ENCODE measurements at regions not wholly inside any gene's neighbourhood (a gene's known extent, or its start where the extent isn't known, plus 50 kb on each side); places are given as distances from the start of the nearest gene placed in this dataset.

DNA sequence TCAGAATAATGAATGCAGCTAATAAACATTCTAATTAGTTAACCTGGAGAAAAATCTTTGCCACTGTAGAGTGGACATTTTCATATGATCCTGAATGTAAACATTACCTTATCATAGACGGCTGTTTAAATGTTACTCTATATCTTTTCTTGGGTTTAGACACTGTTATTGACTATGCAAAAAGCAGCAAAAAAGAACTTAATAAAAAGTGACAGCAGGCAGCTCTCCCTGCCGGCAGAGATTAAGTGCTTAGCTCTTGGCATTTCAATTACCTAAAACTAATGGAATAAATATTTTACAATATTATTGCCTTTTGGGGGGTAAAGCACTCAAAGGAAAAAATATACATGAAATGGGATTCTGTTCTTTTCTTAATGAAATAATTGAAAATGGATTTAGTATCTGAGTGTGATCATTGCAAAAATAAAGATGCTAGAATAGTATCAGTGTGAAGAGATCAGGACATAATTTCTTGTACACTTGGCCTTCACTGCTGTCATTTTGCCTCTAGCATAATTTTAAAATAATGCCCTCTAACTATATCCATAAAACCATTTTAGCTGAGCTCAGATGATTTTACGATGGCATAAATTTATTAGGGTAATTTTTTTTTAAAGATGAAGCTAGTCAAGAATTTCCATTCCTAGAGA, 203.4 kb upstream of the DPP10 start:
- no peak for DNase-seq
- Histone ChIP-seq H2AK5ac (ENCODE audit: low read length) (no peak overlapping the region), H3K18ac (ENCODE audit: low read length) (no peak overlapping the region), H3K23ac (ENCODE audit: low read length) (no peak overlapping the region), H3K56ac (ENCODE audit: low read length) (no peak overlapping the region), H3K27ac (ENCODE audit: low read depth, low read length) (no peak overlapping the region), H3K4me2 (ENCODE audit: low read length) (no peak overlapping the region), H4K8ac (ENCODE audit: low read depth, low read length) (no peak overlapping the region), H4K5ac (ENCODE audit: low read length) (no peak overlapping the region), H3K36me3 (ENCODE audit: control insufficient read depth, insufficient read depth, low read length) (no peaks in the 10 kb centered on the region), H2BK5ac (ENCODE audit: low read length) (no peak overlapping the region), H3K4me3 (ENCODE audit: low read length) (no peak overlapping the region), H3K4ac (ENCODE audit: low read depth, low read length) (no peak overlapping the region), H2BK120ac (ENCODE audit: low read depth, low read length) (no peak overlapping the region), H3K4me1 (ENCODE audit: control insufficient read depth, low read depth, low read length) (no peaks in the 10 kb centered on the region), H3K27me3 (ENCODE audit: insufficient read depth, low read length, poor library complexity) (no peaks in the 10 kb centered on the region), H3K79me1 (ENCODE audit: low read length) (no peaks in the 10 kb centered on the region), H2BK15ac (replicated peaks; ENCODE audit: low read depth) (no peak overlapping the region), H3K9ac (ENCODE audit: low read length) (no peak overlapping the region), H3K79me2 (ENCODE audit: control insufficient read depth, insufficient read depth, low read length) (no peaks in the 10 kb centered on the region)
- WGBS (ENCODE audit: extremely low coverage, insufficient coverage, low lambda C conversion rate), result no CpG with 5 or more reads among the region's 3 CpGs

DNA sequence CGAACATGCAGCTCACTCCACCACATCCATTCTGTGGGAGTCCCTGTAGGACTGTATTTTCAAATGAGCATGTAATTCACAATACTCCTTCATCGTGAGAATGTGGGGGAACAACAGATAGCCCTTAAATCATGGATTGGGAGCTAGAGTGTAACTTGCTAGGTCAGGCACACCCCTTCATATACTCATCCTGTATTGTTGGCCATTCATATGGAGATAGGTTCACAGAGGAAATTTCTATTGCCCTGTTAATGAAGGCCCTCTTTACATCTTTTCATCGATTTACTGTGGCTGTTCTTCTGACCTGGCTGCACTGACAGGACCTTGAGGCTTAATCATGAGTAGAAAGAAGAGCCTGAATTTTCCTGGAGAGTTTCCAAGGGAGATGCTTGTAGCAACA, 193.8 kb upstream of the DPP10 start:
- Histone ChIP-seq H2BK120ac (ENCODE audit: low read depth, low read length) (no peak overlapping the region), H4K5ac (ENCODE audit: low read length) (no peak overlapping the region), H3K79me1 (ENCODE audit: low read length) (no peaks in the 10 kb centered on the region), H3K18ac (ENCODE audit: low read length) (no peak overlapping the region), H3K56ac (ENCODE audit: low read length) (no peak overlapping the region), H4K8ac (ENCODE audit: low read depth, low read length) (no peak overlapping the region), H2BK5ac (ENCODE audit: low read length) (no peak overlapping the region), H2BK15ac (replicated peaks; ENCODE audit: low read depth) (no peak overlapping the region), H3K36me3 (ENCODE audit: control insufficient read depth, insufficient read depth, low read length) (no peaks in the 10 kb centered on the region), H3K4me3 (ENCODE audit: low read length) (no peak overlapping the region), H3K27ac (ENCODE audit: low read depth, low read length) (no peak overlapping the region), H3K4ac (ENCODE audit: low read depth, low read length) (no peak overlapping the region), H3K4me1 (ENCODE audit: control insufficient read depth, low read depth, low read length) (no peaks in the 10 kb centered on the region), H3K9ac (ENCODE audit: low read length) (no peak overlapping the region), H3K79me2 (ENCODE audit: control insufficient read depth, insufficient read depth, low read length) (no peaks in the 10 kb centered on the region), H3K27me3 (ENCODE audit: insufficient read depth, low read length, poor library complexity) (no peaks in the 10 kb centered on the region), H2AK5ac (ENCODE audit: low read length) (no peak overlapping the region), H3K23ac (ENCODE audit: low read length) (no peak overlapping the region), H3K4me2 (ENCODE audit: low read length) (no peak overlapping the region)
- WGBS (ENCODE audit: extremely low coverage, insufficient coverage, low lambda C conversion rate), result no CpG with 5 or more reads among the region's 3 CpGs
- DNase-seq, result no peak

DNA sequence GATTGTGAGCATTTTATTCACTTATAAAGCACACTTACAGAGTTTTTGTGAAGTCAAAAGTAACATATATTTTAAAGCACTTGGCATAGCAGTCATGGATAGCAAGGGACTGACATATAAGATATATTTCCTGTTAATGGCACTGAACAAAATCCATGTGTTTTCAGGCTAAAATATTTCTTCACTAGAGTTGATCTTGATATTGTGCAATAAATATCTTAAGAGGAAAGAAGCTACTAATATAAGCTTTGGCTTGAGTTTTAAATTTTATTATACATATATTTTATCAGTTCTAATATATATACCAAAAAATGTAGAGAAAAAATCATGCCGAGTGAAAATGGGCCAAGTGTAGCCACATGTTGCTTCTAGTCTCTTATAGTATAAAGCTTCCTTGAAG, 189.7 kb upstream of the DPP10 start:
- Histone ChIP-seq H3K27me3 (ENCODE audit: insufficient read depth, low read length, poor library complexity) (no peaks in the 10 kb centered on the region), H2BK5ac (ENCODE audit: low read length) (no peak overlapping the region), H3K27ac (ENCODE audit: low read depth, low read length) (no peak overlapping the region), H2BK15ac (replicated peaks; ENCODE audit: low read depth) (no peak overlapping the region), H2BK120ac (ENCODE audit: low read depth, low read length) (no peak overlapping the region), H3K4ac (ENCODE audit: low read depth, low read length) (no peak overlapping the region), H4K8ac (ENCODE audit: low read depth, low read length) (no peak overlapping the region), H3K56ac (ENCODE audit: low read length) (no peak overlapping the region), H3K4me2 (ENCODE audit: low read length) (no peak overlapping the region), H3K23ac (ENCODE audit: low read length) (no peak overlapping the region), H3K79me1 (ENCODE audit: low read length) (no peaks in the 10 kb centered on the region), H3K4me1 (ENCODE audit: control insufficient read depth, low read depth, low read length) (no peaks in the 10 kb centered on the region), H3K36me3 (ENCODE audit: control insufficient read depth, insufficient read depth, low read length) (no peaks in the 10 kb centered on the region), H3K4me3 (ENCODE audit: low read length) (no peak overlapping the region), H3K79me2 (ENCODE audit: control insufficient read depth, insufficient read depth, low read length) (no peaks in the 10 kb centered on the region), H3K9ac (ENCODE audit: low read length) (no peak overlapping the region), H4K5ac (ENCODE audit: low read length) (no peak overlapping the region), H3K18ac (ENCODE audit: low read length) (no peak overlapping the region), H2AK5ac (ENCODE audit: low read length) (no peak overlapping the region)
- no CpG with 5 or more reads among the region's 1 CpG for WGBS (ENCODE audit: extremely low coverage, insufficient coverage, low lambda C conversion rate)
- no peak for DNase-seq

DNA sequence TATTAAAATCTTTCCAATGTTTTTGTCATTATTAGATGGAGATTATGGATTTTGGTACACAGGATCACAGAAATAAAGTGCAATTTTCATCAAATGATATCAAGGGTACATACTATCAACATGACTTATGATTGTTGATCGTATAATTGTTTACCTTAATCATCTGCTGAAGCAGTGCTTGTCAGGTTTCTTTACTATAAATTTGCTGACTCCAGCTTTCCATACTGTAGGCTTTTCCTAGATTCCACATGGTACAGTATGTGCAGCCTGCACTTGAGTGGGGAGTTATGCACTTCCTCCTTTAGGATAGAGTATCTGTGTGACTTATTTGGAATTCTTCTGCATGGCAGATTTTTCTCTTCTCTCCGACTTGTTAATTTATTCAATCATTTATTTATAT, 187.6 kb upstream of the DPP10 start:
- no peak overlapping the region for H3K9ac ChIP-seq (ENCODE audit: low read length)
- H2BK15ac ChIP-seq (replicated peaks; ENCODE audit: low read depth), result no peak overlapping the region
- H4K5ac ChIP-seq (ENCODE audit: low read length), result no peak overlapping the region
- no peak for DNase-seq
- WGBS (ENCODE audit: extremely low coverage, insufficient coverage, low lambda C conversion rate), result no CpG with 5 or more reads among the region's 2 CpGs
- H3K23ac ChIP-seq (ENCODE audit: low read length), result no peak overlapping the region
- no peaks in the 10 kb centered on the region for H3K36me3 ChIP-seq (ENCODE audit: control insufficient read depth, insufficient read depth, low read length)
- no peak overlapping the region for H3K27ac ChIP-seq (ENCODE audit: low read depth, low read length)
- H2BK120ac ChIP-seq (ENCODE audit: low read depth, low read length), result no peak overlapping the region
- no peak overlapping the region for H3K4me3 ChIP-seq (ENCODE audit: low read length)
- no peaks in the 10 kb centered on the region for H3K27me3 ChIP-seq (ENCODE audit: insufficient read depth, low read length, poor library complexity)
- no peak overlapping the region for H3K18ac ChIP-seq (ENCODE audit: low read length)
- H2BK5ac ChIP-seq (ENCODE audit: low read length), result no peak overlapping the region
- no peaks in the 10 kb centered on the region for H3K79me1 ChIP-seq (ENCODE audit: low read length)
- no peaks in the 10 kb centered on the region for H3K4me1 ChIP-seq (ENCODE audit: control insufficient read depth, low read depth, low read length)
- no peaks in the 10 kb centered on the region for H3K79me2 ChIP-seq (ENCODE audit: control insufficient read depth, insufficient read depth, low read length)
- H3K4ac ChIP-seq (ENCODE audit: low read depth, low read length), result no peak overlapping the region
- H3K56ac ChIP-seq (ENCODE audit: low read length), result no peak overlapping the region
- H4K8ac ChIP-seq (ENCODE audit: low read depth, low read length), result no peak overlapping the region
- no peak overlapping the region for H2AK5ac ChIP-seq (ENCODE audit: low read length)
- no peak overlapping the region for H3K4me2 ChIP-seq (ENCODE audit: low read length)

DNA sequence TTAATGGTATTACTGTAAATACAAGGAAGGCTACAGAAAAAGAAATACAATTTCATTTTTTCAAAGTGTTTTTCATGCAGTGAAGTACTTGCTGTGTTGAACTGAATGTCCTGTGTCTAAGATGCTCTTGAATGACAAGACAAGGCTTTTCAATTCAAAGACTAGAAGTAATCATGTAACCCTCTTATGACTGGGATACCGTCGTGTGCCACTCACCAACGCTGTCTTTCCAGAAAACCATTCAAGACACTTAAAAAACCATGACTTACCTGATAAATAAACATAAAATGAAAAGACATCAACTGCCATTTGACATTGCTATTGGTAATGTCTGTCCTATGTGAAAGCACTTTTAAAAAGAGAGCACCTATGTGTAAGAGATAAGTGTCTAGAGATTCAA, 183.1 kb upstream of the DPP10 start:
- Histone ChIP-seq H3K27me3 (ENCODE audit: insufficient read depth, low read length, poor library complexity) (no peaks in the 10 kb centered on the region), H3K9ac (ENCODE audit: low read length) (no peak overlapping the region), H4K8ac (ENCODE audit: low read depth, low read length) (no peak overlapping the region), H2BK5ac (ENCODE audit: low read length) (no peak overlapping the region), H3K4me2 (ENCODE audit: low read length) (no peak overlapping the region), H3K79me2 (ENCODE audit: control insufficient read depth, insufficient read depth, low read length) (no peaks in the 10 kb centered on the region), H2AK5ac (ENCODE audit: low read length) (no peak overlapping the region), H2BK15ac (replicated peaks; ENCODE audit: low read depth) (no peak overlapping the region), H3K36me3 (ENCODE audit: control insufficient read depth, insufficient read depth, low read length) (no peaks in the 10 kb centered on the region), H3K18ac (ENCODE audit: low read length) (no peak overlapping the region), H3K4me3 (ENCODE audit: low read length) (no peak overlapping the region), H3K4me1 (ENCODE audit: control insufficient read depth, low read depth, low read length) (no peaks in the 10 kb centered on the region), H3K4ac (ENCODE audit: low read depth, low read length) (no peak overlapping the region), H3K79me1 (ENCODE audit: low read length) (no peaks in the 10 kb centered on the region), H4K5ac (ENCODE audit: low read length) (no peak overlapping the region), H2BK120ac (ENCODE audit: low read depth, low read length) (no peak overlapping the region), H3K23ac (ENCODE audit: low read length) (no peak overlapping the region), H3K56ac (ENCODE audit: low read length) (no peak overlapping the region), H3K27ac (ENCODE audit: low read depth, low read length) (no peak overlapping the region)
- no CpG with 5 or more reads among the region's 3 CpGs for WGBS (ENCODE audit: extremely low coverage, insufficient coverage, low lambda C conversion rate)
- no peak for DNase-seq

DNA sequence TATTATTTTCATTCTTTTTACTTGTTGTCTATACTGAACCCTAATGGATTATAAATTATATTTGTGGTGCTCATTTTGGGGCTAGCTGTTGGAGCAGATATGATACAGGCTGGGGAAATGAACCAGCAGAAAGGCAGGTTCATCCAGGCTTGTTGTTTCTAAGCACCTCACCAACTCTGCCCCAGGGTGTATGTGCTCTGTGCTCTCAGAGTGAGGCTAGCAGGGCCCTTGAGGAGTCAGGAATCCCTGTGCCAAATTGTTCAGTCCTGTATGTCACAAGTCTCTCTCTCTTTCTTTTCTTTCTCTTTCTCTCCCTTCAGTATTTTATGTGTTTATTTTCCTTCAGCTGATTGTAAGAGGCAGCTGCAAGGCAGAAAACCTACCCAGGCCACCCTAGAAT, 181.1 kb upstream of the DPP10 start:
- no peak overlapping the region for H3K18ac ChIP-seq (ENCODE audit: low read length)
- no peak overlapping the region for H3K9ac ChIP-seq (ENCODE audit: low read length)

More for the DNA sequence above, 181.1 kb upstream of the DPP10 start:
- no peaks in the 10 kb centered on the region for H3K4me1 ChIP-seq (ENCODE audit: control insufficient read depth, low read depth, low read length)
- H3K36me3 ChIP-seq (ENCODE audit: control insufficient read depth, insufficient read depth, low read length), result no peaks in the 10 kb centered on the region
- no peak for DNase-seq
- H2BK5ac ChIP-seq (ENCODE audit: low read length), result no peak overlapping the region
- no peaks in the 10 kb centered on the region for H3K79me1 ChIP-seq (ENCODE audit: low read length)
- H3K27me3 ChIP-seq (ENCODE audit: insufficient read depth, low read length, poor library complexity), result no peaks in the 10 kb centered on the region
- no peak overlapping the region for H3K23ac ChIP-seq (ENCODE audit: low read length)
- H3K4me2 ChIP-seq (ENCODE audit: low read length), result no peak overlapping the region
- H4K8ac ChIP-seq (ENCODE audit: low read depth, low read length), result no peak overlapping the region
- H3K56ac ChIP-seq (ENCODE audit: low read length), result no peak overlapping the region
- no peak overlapping the region for H3K4ac ChIP-seq (ENCODE audit: low read depth, low read length)
- no peak overlapping the region for H4K5ac ChIP-seq (ENCODE audit: low read length)
- H2BK120ac ChIP-seq (ENCODE audit: low read depth, low read length), result no peak overlapping the region
- no peak overlapping the region for H3K27ac ChIP-seq (ENCODE audit: low read depth, low read length)
- no peak overlapping the region for H2AK5ac ChIP-seq (ENCODE audit: low read length)
- no peak overlapping the region for H2BK15ac ChIP-seq (replicated peaks; ENCODE audit: low read depth)
- no peak overlapping the region for H3K4me3 ChIP-seq (ENCODE audit: low read length)
- no peaks in the 10 kb centered on the region for H3K79me2 ChIP-seq (ENCODE audit: control insufficient read depth, insufficient read depth, low read length)
